SK-N-SH treated with all-trans-retinoic acid at 6 μM for 48 hours (cell line): ENCODE measurements at regions not wholly inside any gene's neighbourhood (a gene's known extent, or its start where the extent isn't known, plus 50 kb on each side); places are given as distances from the start of the nearest gene placed in this dataset.

ENCODE experiments used
- ATAC-seq: fragments of 200-7000 bp; cut with Tn5 transposase; 3 replicates; pipeline ENCODE4 v1.9.1; 2020; ENCODE audit warnings: mild to moderate bottlenecking, moderate library complexity
- ARNTL ChIP-seq: fragments of 450-650 bp; formaldehyde crosslinking; IDR thresholded peaks from 2 replicates; pipeline ENCODE4 v1.5.0; 2020; ENCODE audit warnings: low read depth, mild to moderate bottlenecking, moderate library complexity, borderline replicate concordance
- CSDC2 ChIP-seq: fragments of 250-450 bp; sonication (Bioruptor Pico); IDR thresholded peaks from 2 replicates; pipeline ENCODE4 v1.5.0; 2020; ENCODE audit warnings: mild to moderate bottlenecking, moderate library complexity
- ESRRG ChIP-seq: fragments of 250-450 bp; sonication (Bioruptor Pico); IDR thresholded peaks from 2 replicates; pipeline ENCODE4 v1.6.1; 2021; ENCODE audit warnings: mild to moderate bottlenecking
- ISL1 ChIP-seq: fragments of 250-450 bp; sonication (Bioruptor Pico); IDR thresholded peaks from 2 replicates; pipeline ENCODE4 v2.1.2; 2022; ENCODE audit warnings: mild to moderate bottlenecking, moderate library complexity
- OSR1 ChIP-seq: fragments of 250-450 bp; sonication (Bioruptor Pico); IDR thresholded peaks from 2 replicates; pipeline ENCODE4 v1.8.0; 2022; ENCODE audit warnings: moderate library complexity, mild to moderate bottlenecking, inconsistent platforms
- PPARA ChIP-seq: fragments of 250-450 bp; sonication (Bioruptor Pico); IDR thresholded peaks from 2 replicates; pipeline ENCODE4 v1.5.0; 2020; ENCODE audit warnings: mild to moderate bottlenecking, borderline replicate concordance
- SNAI2 ChIP-seq: fragments of 250-450 bp; sonication (Bioruptor Pico); IDR thresholded peaks from 2 replicates; pipeline ENCODE4 v1.5.0; 2020; ENCODE audit warnings: mild to moderate bottlenecking, moderate library complexity
- TCF4 ChIP-seq: fragments of 250-450 bp; sonication (Bioruptor Pico); IDR thresholded peaks from 2 replicates; pipeline ENCODE4 v1.8.0; 2021; ENCODE audit warnings: mild to moderate bottlenecking, moderate library complexity, borderline replicate concordance
- TOX ChIP-seq: fragments of 250-450 bp; sonication (Bioruptor Pico); IDR thresholded peaks from 2 replicates; pipeline ENCODE4 v1.8.0; 2021; ENCODE audit warnings: mild to moderate bottlenecking, moderate library complexity, borderline replicate concordance
- TSHZ2 ChIP-seq: fragments of 250-450 bp; sonication (Bioruptor Pico); IDR thresholded peaks from 2 replicates; pipeline ENCODE4 v1.5.0; 2020; ENCODE audit warnings: mild to moderate bottlenecking, moderate library complexity
- ZC3H10 ChIP-seq: fragments of 250-450 bp; sonication (Bioruptor Pico); IDR thresholded peaks from 2 replicates; pipeline ENCODE4 v1.5.1; 2021; ENCODE audit warnings: mild to moderate bottlenecking, moderate library complexity
- ZFP3 ChIP-seq: fragments of 250-450 bp; sonication (Bioruptor Pico); IDR thresholded peaks from 2 replicates; pipeline ENCODE4 v1.5.0; 2020; ENCODE audit warnings: mild to moderate bottlenecking, moderate library complexity
- ZFP30 ChIP-seq: fragments of 450-650 bp; formaldehyde crosslinking; IDR thresholded peaks from 2 replicates; pipeline ENCODE4 v1.5.0; 2022; ENCODE audit warnings: mild to moderate bottlenecking, moderate library complexity
- ZNF70 ChIP-seq: fragments of 450-650 bp; formaldehyde crosslinking; IDR thresholded peaks from 2 replicates; pipeline ENCODE4 v1.5.0; 2020; ENCODE audit warnings: mild to moderate bottlenecking, moderate library complexity
- ZNF8 ChIP-seq: fragments of 450-650 bp; formaldehyde crosslinking; IDR thresholded peaks from 2 replicates; pipeline ENCODE4 v1.5.0; 2020; ENCODE audit warnings: mild to moderate bottlenecking, moderate library complexity
- TF ChIP-seq, protein P1 (sequence below): fragments of 250-450 bp; sonication (Bioruptor Pico); IDR thresholded peaks from 2 replicates; pipeline ENCODE4 v1.5.1; 2020; ENCODE audit warnings: low read depth, mild to moderate bottlenecking, moderate library complexity
- TF ChIP-seq, protein P2 (sequence below): fragments of 250-450 bp; sonication (Bioruptor Pico); IDR thresholded peaks from 2 replicates; pipeline ENCODE4 v1.8.0; 2020; ENCODE audit warnings: mild to moderate bottlenecking, moderate library complexity, borderline replicate concordance
- TF ChIP-seq, protein P3 (sequence below): fragments of 250-450 bp; sonication (Bioruptor Pico); IDR thresholded peaks from 2 replicates; pipeline ENCODE4 v1.5.1; 2021; ENCODE audit warnings: mild to moderate bottlenecking, moderate library complexity

DNA sequence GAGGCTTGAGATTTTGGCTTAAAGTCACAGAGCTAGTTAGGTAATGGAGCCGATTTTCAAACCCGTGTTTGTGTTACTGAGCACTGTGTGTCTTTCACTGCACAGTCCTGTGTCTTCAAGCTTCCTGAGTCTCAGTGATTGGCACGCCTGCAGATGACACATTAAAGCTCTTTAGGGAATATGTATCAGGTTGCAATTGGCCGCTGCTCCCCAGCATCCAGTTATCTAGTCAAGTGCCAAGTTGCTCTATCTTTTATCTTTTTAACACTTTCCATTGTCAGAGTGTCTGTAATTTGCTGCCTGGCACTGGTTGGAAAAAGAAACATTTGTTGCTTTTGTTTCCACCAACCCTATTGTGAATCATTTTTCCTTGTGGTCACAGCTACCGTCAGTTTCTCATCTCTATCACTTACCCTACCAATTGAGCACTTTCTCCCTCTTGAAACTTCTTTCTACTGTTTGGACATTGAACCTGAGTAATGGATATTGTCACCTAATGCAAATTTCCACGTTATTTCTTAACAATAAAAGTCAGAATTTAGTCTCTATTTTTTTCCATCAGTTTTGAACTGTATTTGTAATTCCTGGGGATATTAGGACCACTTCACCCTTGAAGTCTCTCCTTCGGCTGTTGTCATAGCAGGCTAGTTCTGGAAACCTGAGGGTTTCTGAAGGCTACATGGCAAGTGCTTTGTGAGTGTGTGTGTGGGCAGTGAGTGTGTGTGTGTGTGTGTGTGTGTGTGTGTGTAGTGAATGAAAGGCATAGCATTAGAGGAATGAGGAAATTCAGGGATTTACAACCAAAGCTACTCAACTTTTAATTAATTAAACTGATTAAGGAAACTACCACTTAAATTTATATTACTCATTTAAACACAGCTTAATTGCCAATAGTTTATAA, 274.3 kb downstream of the ISL1 start:
- TF ChIP-seq CSDC2 (CRISPR knock-in tag), result no peak
- TF ChIP-seq ARNTL (CRISPR knock-in tag), result no peak
- no peak for TF ChIP-seq PPARA
- TF ChIP-seq ZNF70 (CRISPR knock-in tag), result no peak
- peak; percentile 67 for ATAC-seq

- TF ChIP-seq, protein P1, sequence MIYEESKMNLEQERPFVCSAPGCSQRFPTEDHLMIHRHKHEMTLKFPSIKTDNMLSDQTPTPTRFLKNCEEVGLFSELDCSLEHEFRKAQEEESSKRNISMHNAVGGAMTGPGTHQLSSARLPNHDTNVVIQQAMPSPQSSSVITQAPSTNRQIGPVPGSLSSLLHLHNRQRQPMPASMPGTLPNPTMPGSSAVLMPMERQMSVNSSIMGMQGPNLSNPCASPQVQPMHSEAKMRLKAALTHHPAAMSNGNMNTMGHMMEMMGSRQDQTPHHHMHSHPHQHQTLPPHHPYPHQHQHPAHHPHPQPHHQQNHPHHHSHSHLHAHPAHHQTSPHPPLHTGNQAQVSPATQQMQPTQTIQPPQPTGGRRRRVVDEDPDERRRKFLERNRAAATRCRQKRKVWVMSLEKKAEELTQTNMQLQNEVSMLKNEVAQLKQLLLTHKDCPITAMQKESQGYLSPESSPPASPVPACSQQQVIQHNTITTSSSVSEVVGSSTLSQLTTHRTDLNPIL (CRISPR knock-in tag), result no peak
- no peak for TF ChIP-seq TOX (CRISPR knock-in tag)
- TF ChIP-seq TCF4 (CRISPR knock-in tag), result peak; percentile 63; the same call in 1 of the 2 replicates
- TF ChIP-seq ZC3H10 (CRISPR knock-in tag), result no peak
- TF ChIP-seq SNAI2, result no peak
- no peak for TF ChIP-seq ZFP3
- no peak for TF ChIP-seq PPARA
- TF ChIP-seq CSDC2 (CRISPR knock-in tag), result no peak
- no peak for TF ChIP-seq ARNTL (CRISPR knock-in tag)
- TF ChIP-seq, protein P2, sequence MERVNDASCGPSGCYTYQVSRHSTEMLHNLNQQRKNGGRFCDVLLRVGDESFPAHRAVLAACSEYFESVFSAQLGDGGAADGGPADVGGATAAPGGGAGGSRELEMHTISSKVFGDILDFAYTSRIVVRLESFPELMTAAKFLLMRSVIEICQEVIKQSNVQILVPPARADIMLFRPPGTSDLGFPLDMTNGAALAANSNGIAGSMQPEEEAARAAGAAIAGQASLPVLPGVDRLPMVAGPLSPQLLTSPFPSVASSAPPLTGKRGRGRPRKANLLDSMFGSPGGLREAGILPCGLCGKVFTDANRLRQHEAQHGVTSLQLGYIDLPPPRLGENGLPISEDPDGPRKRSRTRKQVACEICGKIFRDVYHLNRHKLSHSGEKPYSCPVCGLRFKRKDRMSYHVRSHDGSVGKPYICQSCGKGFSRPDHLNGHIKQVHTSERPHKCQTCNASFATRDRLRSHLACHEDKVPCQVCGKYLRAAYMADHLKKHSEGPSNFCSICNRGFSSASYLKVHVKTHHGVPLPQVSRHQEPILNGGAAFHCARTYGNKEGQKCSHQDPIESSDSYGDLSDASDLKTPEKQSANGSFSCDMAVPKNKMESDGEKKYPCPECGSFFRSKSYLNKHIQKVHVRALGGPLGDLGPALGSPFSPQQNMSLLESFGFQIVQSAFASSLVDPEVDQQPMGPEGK (CRISPR knock-in tag), result no peak
- TF ChIP-seq OSR1 (CRISPR knock-in tag), result no peak
- peak; percentile 52; the same call in 1 of the 2 replicates for TF ChIP-seq TSHZ2
- TF ChIP-seq ZNF70 (CRISPR knock-in tag), result no peak
- no peak for TF ChIP-seq ZNF8
- TF ChIP-seq ISL1, result peak; percentile 68
- no peak for TF ChIP-seq ZFP30 (CRISPR knock-in tag)
- TF ChIP-seq, protein P3, sequence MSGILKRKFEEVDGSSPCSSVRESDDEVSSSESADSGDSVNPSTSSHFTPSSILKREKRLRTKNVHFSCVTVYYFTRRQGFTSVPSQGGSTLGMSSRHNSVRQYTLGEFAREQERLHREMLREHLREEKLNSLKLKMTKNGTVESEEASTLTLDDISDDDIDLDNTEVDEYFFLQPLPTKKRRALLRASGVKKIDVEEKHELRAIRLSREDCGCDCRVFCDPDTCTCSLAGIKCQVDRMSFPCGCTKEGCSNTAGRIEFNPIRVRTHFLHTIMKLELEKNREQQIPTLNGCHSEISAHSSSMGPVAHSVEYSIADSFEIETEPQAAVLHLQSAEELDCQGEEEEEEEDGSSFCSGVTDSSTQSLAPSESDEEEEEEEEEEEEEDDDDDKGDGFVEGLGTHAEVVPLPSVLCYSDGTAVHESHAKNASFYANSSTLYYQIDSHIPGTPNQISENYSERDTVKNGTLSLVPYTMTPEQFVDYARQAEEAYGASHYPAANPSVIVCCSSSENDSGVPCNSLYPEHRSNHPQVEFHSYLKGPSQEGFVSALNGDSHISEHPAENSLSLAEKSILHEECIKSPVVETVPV (CRISPR knock-in tag), result 0 out of 2 replicates have a peak, but pooled peaks have one; percentile 37
- ATAC-seq, result no peak
These were observed 278.5 kb downstream of the ISL1 start for GRCh38 chr5:51661646-51662265.

GRCh38 chr5:51664491-51665250, 281.4 kb downstream of the ISL1 start:
- ATAC-seq, result peak; percentile 49
- TF ChIP-seq ESRRG (CRISPR knock-in tag), result 0 out of 2 replicates have a peak, but pooled peaks have one; percentile 40
- no peak; the same call in 1 of the 2 replicates for TF ChIP-seq TSHZ2
